ENCODE measurements at regions not wholly inside any gene's neighbourhood (a gene's known extent, or its start where the extent isn't known, plus 50 kb on each side); places are given as distances from the start of the nearest gene placed in this dataset.

- Histone ChIP-seq H3K36me3 (no peaks in the 10 kb centered on the region), H3K27ac (no peak overlapping the region), H3K27me3 (peaks cover 9% of the 10 kb centered on the region), H3K4me1 (no peaks in the 10 kb centered on the region), H3K4me3 (no peak overlapping the region), H3K9me3 (no peaks in the 10 kb centered on the region)
- no peak for DNase-seq
- WGBS, 2 donors (ENCODE audit: low coverage in 1 of 2) = 67 to 77% methylated on average over 5 to 6 of the region's 6 CpGs
- in situ Hi-C loops (cut with MboI; ENCODE audit: low pct_ligation_motif_present in 1 of 4, low pct_unique_long_range_greater_than_20kb in 1 of 4, low sequenced_read_pairs in 3 of 4) = no loop called here
- no peak for TF ChIP-seq CTCF (IDR thresholded peaks at IDR 0.05)
- TF ChIP-seq EP300 (IDR thresholded peaks at IDR 0.05; ENCODE audit: low read depth) = no peak
- TF ChIP-seq POLR2A (IDR thresholded peaks at IDR 0.05) = no peak
- TF ChIP-seq POLR2AphosphoS5 (IDR thresholded peaks at IDR 0.05) = no peak
- intact Hi-C loops (cut with DNase I; ENCODE audit: low total_unique reads) = no loop called here
Observed at GRCh38 chr11:134685793-134686380, 273.8 kb upstream of the B3GAT1 start.

- WGBS, 2 donors (ENCODE audit: low coverage in 1 of 2) = 74% methylated on average over 4 of the region's 4 CpGs; no CpG with 5 or more reads in 1 of the 2 donors
- Histone ChIP-seq H3K27ac (no peak overlapping the region), H3K9me3 (no peaks in the 10 kb centered on the region), H3K4me3 (no peak overlapping the region), H3K36me3 (no peaks in the 10 kb centered on the region), H3K27me3 (peaks cover 5% of the 10 kb centered on the region), H3K4me1 (no peaks in the 10 kb centered on the region)
- intact Hi-C loops (cut with DNase I; ENCODE audit: low total_unique reads) = no loop called here
- in situ Hi-C loops (cut with MboI; ENCODE audit: low pct_ligation_motif_present in 1 of 4, low pct_unique_long_range_greater_than_20kb in 1 of 4, low sequenced_read_pairs in 3 of 4) = no loop called here
- TF ChIP-seq POLR2AphosphoS5 (IDR thresholded peaks at IDR 0.05) (no peak), EP300 (IDR thresholded peaks at IDR 0.05; ENCODE audit: low read depth) (no peak), POLR2A (IDR thresholded peaks at IDR 0.05) (no peak), CTCF (IDR thresholded peaks at IDR 0.05) (no peak)
- no peak for DNase-seq
Observed at GRCh38 chr11:134684576-134684975, 272.5 kb upstream of the B3GAT1 start.

- no peak overlapping the region for H3K4me3 ChIP-seq
- no peaks in the 10 kb centered on the region for H3K36me3 ChIP-seq
- no peaks in the 10 kb centered on the region for H3K9me3 ChIP-seq
- in situ Hi-C loops (cut with MboI; ENCODE audit: low pct_ligation_motif_present in 1 of 4, low pct_unique_long_range_greater_than_20kb in 1 of 4, low sequenced_read_pairs in 3 of 4) (no loop called here), intact Hi-C loops (cut with DNase I; ENCODE audit: low total_unique reads) (no loop called here)
- 86% methylated on average over 6 of the region's 6 CpGs; no CpG with 5 or more reads in 1 of the 2 donors for WGBS, 2 donors (ENCODE audit: low coverage in 1 of 2)
- H3K4me1 ChIP-seq = no peaks in the 10 kb centered on the region
- H3K27me3 ChIP-seq = no peaks in the 10 kb centered on the region
- DNase-seq = no peak
- no peak overlapping the region for H3K27ac ChIP-seq
- no peak for TF ChIP-seq POLR2AphosphoS5 (IDR thresholded peaks at IDR 0.05)
- TF ChIP-seq EP300 (IDR thresholded peaks at IDR 0.05; ENCODE audit: low read depth) = no peak
- TF ChIP-seq POLR2A (IDR thresholded peaks at IDR 0.05) = no peak
- TF ChIP-seq CTCF (IDR thresholded peaks at IDR 0.05) = no peak
Observed at GRCh38 chr11:134683860-134684259, 271.8 kb upstream of the B3GAT1 start.

GRCh38 chr11:134682577-134682976 lies 270.5 kb upstream of the B3GAT1 start:
- TF ChIP-seq POLR2A (IDR thresholded peaks at IDR 0.05) = no peak
- TF ChIP-seq POLR2AphosphoS5 (IDR thresholded peaks at IDR 0.05) = no peak
- no peak for TF ChIP-seq CTCF (IDR thresholded peaks at IDR 0.05)
- TF ChIP-seq EP300 (IDR thresholded peaks at IDR 0.05; ENCODE audit: low read depth) = no peak
- Histone ChIP-seq H3K4me1 (no peaks in the 10 kb centered on the region), H3K27me3 (no peaks in the 10 kb centered on the region), H3K9me3 (no peaks in the 10 kb centered on the region), H3K27ac (no peak overlapping the region), H3K4me3 (no peak overlapping the region), H3K36me3 (no peaks in the 10 kb centered on the region)
- WGBS, 2 donors (ENCODE audit: low coverage in 1 of 2) = 77 to 93% methylated on average over 5 to 12 of the region's 12 CpGs
- no peak for DNase-seq
- intact Hi-C loops (cut with DNase I; ENCODE audit: low total_unique reads) = no loop called here
- in situ Hi-C loops (cut with MboI; ENCODE audit: low pct_ligation_motif_present in 1 of 4, low pct_unique_long_range_greater_than_20kb in 1 of 4, low sequenced_read_pairs in 3 of 4) = no loop called here
